GM19351 (cell line): ENCODE measurements at regions not wholly inside any gene's neighbourhood (a gene's known extent, or its start where the extent isn't known, plus 50 kb on each side); places are given as distances from the start of the nearest gene placed in this dataset.

Source experiments
- ATAC-seq: cut with Tn5 transposase; IDR thresholded peaks from one replicate; pipeline ENCODE4 v1.9.1; 2021; ENCODE audit warnings: mild to moderate bottlenecking, moderate library complexity; ENCODE audit not compliant: unreplicated experiment

DNA sequence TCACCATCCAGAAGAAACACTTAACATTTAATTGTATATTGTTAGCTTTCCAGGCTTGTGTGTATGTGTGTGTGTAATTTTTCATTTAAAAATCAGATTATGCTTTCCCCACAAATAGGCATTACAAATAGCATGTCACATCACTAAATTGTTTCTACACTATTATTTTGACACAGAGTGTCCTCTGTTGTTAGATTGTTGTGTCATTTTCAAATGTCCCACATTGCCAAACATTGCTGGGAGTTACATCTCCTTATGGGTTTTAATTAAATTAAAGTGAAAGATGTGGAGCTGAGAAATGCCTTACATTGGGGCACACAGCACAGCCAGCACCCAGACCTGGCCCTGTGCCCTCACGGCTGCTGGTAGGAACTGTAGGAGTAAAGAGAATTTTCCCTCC is 295.6 kb downstream of the ZEB1 start:
- ATAC-seq: no peak

DNA sequence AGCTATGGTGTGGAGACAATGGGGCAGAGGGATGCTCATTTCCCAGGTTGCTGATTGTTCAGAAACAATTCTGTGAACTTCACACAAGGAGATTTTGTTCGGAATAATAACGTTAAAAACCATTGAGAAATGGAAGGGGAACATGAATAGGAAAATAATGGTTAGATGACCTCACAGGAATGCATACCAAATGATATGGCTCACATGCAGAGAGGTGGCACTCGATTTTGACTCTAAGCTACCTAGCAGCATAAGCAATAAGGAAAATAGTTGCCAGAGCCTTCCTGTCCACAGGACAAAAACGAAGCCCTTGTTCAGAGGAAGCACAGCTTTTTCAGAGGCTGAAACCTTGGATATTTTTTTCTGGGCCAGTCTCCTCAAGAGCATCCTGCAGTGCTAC is 293.1 kb downstream of the ZEB1 start:
- ATAC-seq: no peak

DNA sequence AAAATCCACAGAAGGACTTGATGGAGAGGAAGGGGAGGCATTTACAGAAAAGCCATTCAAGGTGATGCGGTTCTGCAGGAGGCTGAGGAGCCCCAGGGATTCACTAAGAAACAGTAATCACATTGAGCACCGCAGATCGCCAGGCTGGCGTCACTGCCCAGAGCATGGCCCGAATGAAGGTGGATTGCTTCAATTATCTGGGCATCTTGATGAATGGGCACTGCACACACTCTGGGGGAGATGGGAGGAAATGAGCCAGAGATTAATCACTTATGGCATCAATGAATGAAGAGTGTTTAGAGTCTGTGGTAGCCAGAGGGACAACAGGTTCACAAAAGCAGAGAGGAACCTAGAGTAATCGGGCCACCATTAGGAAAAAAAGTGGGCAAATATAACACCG is 292.1 kb downstream of the ZEB1 start:
- ATAC-seq: no peak

DNA sequence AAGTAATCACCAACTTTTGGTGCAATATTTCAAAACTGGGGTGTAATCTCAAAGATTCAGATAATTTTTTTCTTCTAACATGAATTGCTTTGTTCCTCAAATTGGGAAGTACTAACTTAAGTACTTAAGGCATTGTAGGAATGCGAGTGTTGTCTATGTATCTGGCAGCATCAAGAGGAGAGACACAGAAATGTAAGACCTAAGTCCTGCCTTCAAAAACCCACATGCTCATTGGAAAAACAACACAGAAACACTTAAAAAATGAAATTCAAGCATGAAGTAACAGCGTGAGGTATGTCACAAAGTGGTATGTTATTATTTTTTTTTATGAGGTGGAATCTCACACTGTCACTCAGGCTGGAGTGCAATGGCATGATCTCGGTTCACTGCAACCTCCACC is 288.5 kb downstream of the ZEB1 start:
- no peak for ATAC-seq

DNA sequence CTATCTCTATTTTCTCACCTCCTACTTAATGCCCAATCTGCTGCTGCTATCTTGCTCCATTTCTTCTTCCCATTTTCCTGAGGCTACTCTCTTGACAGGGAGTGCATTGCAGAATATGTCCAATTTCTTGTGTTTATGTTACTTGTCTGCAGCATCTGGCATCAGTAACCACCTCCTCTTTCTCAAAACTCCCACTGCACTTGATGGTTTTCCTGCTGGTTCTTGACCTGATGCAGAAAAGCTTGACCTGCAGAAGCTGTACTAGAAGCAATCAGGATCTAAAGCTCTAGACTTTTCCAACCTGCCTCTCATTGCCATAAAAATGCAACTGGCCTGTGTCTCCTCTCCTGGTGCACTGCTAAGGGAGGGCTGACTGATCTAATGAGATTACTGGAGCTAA is 287.8 kb downstream of the ZEB1 start:
- no peak for ATAC-seq

DNA sequence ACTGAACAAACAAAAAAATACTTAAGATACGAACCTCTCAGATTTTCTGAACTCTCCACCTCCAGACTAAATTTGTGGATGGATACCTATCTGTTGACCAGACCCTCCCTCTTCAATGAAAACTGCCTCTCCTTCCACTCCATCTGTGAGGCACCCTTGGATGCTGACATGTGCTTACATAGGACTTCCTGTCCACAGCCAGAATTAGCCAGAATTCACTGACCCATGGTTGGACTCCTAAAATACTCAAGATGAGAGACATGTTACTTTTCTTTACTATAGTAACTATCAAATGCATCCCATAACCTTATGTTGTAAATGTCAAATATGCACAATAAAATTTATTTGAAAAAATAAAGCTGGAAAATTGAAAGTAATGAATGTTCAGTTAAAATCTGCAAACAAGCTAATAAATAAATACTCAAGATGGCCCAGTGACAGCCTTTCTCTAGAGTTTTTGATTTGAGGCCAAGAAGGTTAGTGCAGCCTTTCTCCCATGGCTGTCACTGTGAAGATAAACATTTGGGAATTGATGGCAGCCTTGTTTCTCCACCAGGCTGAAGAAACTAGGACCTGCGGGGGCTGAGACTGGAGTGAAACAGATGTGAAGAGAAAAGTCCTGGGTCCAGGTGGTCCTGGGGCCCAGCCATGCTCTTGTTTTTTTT is 287.0 kb downstream of the ZEB1 start:
- ATAC-seq: no peak

DNA sequence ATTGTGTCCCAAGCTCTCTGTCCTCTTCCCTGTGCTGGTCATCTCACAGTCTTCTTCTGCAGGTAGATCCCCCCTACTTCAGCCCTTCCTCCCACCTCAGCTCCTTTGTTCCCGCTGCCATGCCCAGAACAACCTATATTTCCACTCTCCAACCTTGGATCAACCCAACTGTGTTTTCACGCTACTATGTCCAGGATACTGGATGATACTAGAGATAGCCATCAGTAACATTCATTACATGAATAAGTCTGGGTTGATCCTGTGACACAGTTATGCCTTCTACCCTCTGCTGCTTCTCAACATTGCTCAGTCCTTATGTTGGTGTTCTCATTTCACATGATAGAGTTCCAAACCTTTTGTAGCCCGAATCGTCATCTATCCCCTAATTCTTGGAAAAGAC is 286.4 kb downstream of the ZEB1 start:
- no peak for ATAC-seq

DNA sequence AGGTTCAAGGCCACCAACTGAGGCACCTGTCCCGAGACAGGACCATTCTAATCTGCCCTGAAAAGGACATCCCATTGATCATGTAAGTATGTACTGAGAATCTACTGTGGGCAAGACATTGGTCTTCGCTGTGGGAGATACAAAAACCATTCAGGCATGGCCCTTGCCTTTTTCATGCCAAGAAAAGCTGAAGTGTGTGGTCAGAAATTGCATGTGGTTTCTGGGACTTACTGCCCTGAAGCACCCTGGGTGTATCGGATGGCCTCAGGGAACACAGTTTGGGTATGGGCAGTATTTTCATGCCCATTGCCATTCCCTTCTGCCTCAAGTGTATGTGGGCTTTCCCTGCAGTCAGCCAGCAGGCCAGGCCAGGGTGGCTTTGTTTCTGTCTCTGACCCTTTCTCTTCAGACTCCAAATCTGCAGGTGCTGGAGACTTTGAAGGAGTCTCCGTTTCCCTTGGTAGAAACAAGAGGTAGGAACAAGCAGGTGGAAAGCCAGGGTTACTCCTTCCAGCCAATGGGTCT is 285.7 kb downstream of the ZEB1 start:
- no peak for ATAC-seq

DNA sequence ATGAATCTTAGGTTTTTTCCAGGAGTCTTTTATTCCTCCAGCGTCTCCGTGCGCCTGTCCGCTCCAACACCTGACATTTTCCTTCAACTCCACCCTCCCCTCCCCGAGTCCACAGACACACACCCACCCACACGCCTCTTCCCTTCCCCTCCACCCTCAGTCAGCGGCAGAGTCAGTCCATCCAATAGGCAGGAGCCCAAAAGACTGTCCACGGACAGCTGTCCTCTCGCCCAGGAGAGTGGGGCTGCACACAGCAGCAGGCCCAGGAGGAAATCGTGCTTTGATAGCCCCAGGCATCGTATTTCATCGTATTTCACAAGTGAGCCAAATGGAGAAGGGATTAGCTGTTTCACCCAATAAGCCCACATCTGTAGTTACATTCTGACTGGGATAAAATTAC is 285.1 kb downstream of the ZEB1 start:
- no peak for ATAC-seq

DNA sequence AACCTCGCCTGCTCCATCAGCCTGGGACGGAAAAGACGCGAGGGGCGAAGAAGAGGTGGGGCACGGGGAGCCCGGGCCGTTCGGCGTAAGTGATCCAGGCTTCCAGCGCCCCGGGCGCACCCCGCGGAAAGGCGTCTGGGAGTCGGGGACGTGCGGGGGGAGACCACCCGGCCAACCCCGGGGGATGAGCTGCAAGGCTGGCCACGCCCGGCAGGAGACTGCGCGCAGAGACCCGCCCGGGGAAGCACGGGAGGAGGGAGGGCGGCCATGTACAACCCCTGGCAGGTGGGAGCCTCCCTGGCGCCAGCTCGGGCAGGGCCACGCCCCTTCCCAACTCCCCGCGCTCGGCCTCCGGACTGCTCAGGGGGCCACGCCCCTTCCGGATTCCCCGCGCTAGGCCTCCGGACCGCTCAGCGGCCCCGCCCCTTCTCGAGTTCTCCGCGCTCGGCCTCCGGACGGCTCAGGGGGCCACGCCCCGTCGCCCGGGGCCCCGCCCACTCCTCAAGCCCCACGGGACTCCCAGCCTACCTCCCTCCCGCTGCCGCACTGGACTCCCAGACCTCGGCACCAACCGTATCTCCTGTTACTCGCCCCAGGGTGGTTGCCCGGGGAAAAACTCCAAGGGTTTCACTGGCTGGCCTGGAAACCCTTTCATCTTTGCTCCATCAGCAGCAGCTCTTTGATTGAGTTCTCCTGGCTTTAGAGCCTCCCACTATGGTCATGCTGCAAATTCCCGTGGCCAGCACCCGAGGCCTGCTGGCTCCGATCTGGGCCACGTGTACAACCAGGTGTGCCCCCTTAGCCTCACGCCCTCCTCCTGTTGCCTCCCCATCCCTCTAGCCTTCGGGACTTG is 284.4 kb downstream of the ZEB1 start:
- peak; percentile 97 for ATAC-seq

DNA sequence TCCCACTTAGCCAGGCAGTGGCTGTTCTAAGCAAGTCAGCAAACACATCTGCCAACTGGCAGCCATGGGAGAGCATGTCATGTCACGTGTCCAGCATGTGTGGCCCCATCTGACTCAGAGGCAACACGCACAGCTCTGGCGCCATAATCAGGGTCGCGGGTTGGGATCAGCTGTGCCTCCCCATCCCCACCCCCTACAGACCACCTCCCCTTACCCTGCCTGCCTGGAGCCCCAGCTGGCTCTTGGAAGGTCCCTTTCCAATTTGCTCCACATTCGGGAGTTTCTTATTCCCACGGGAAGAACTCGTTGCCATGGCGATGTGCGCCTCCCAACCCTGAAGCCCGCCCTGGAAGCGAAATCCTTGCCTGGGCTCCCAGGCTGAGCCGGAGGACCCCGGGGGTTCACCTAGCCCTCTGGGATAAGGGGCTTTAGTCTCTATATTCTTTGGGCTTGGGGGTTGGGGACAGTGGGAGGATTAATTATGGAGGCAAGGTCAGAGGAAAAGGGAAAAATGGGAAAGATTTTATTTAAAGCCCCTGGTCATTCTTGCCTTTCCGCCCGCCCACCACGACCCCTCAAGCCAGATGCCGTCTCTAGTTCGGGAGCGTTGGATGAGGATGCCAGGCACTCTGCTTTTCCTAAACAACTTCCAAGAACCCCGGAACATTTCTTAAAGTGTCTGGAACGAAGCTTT is 283.7 kb downstream of the ZEB1 start:
- ATAC-seq: no peak

DNA sequence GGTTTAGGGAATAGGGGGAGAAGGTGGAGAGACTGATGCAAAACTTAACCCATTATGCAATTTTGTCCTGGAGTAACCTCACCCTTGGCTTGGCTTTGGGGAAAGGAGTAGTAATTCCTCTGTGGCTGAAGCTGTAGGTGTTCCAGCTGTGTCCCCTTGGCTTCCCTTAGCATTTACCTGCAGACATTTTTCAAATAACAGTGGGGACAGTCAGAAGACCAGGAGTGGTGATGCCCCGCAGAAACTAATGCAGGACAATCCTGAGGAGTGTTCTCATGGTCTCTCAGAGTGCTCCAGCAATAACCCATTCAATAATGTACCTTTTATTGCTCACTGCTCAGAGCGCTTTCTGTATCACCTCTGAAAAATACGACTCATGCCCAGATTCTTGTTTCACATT is 282.1 kb downstream of the ZEB1 start:
- no peak for ATAC-seq

DNA sequence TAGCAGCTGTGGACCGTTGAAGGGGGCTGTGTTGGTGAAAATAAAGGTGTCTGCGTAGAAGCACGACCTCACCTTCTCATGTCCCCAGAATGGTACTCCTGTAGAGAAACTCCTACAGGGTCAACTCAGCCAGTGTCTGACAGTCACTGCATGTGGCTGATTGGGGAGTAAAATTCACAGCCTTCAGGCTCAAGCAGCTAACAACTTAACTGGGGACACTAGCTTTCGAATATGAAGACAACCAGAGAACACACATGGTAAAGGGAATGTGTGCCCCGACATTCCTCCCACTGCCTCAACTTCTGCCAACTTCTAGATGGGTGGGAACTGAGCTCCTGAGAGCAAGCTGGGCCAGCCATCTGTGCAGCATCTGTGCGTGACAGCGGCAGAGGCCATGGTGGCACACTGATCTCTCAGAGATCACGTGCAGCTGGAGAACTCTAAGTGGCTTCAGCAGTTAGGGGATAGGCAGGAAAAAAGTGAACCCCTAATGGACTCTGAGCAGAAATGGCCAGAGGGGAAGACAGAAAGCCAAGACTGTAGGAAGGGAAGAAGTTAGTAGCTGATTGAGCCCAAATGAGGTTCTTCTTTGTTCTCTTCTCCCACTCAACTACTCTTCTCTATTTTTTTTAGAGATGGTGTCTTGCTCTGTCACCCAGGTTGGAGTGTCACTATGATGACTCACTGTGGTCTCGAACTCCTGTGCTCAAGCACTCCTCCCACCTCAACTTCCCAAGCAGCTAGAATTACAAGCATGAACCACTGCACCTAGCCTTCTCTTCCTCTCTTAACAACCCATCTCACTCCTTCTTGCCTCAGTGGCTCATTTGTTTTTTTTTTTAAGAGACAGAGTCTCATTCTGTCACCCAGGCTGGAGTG is 280.8 kb downstream of the ZEB1 start:
- ATAC-seq: no peak

DNA sequence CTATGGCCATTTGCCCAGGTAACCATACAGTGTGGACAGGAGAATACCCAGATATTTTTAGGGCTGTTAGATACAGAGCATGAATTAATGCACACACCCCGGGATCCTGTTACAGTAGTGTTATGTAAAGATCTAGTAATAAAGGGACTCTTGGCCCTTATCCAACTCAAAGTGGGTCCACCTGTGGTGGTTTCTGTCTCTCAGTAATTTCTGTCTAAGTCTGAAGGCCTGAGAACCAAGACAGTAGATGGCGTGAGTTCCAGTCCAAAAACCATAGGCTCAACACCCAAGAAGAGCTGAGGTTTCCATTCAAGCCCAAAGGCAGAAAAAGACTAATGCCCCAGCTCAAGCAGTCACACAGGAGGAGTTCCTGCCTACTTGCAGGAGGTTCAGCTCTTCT is 277.7 kb downstream of the ZEB1 start:
- no peak for ATAC-seq

DNA sequence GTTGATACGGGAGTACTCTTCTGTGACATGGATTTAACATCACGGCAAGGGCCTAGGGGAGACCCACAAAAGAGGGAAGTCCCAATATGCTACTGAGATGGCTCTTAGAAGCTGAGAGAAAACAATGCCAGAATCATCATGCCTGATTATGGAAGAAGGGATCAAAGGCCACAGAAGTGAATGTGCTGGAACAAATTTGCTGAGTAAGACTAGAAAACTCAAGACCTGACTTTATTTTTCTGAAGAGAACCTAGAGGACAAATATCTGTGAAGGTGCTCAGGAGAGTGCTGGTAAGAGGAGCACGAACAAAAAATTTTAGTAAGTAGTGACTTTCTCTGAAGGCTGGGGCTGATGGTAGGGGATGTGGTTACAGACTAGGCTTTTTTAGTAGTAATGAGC is 277.0 kb downstream of the ZEB1 start:
- ATAC-seq: no peak

DNA sequence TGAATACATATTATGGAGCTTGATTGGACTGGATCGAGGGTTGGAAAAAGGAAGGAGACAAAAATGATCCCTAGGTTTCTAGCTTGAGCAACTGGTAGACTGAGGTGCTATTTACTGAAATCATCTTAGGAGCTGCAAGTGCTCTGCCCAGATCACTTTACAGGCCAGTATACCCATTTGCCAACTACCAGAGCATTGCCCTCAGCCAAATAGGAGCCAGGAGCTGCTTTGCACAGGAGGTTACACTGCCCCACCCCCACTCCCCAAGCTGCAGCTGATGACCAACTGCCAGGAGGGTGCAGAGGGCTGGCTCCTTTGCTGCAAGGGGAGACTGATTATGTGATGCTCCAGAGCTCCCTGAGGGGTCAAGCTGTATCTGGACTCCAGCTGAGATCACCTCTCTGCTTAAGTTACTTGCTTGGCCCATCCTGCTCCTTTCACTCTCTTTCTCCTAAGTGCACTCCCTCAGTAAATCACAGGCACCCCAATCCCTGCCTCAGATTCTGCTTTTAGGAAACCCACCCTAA is 275.4 kb downstream of the ZEB1 start:
- ATAC-seq: no peak

DNA sequence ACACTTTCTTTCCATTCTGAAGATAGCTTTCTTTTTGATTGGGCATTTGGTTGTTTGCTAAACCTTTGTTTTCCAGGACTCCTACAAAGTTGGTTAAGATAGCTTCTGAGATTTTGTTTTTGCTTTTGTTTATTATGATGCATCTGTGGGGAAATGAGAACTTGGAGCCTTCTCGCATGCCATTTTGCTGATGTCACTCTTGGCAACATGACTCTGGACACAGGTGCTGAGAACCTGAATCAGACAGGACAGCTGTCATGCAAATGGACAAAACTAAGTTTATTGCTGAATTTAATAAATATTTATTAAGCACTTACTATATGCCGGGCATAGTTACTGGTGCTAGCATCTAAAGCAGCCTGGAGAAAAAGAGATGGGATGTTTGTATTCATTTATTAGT is 274.1 kb downstream of the ZEB1 start:
- ATAC-seq: no peak

DNA sequence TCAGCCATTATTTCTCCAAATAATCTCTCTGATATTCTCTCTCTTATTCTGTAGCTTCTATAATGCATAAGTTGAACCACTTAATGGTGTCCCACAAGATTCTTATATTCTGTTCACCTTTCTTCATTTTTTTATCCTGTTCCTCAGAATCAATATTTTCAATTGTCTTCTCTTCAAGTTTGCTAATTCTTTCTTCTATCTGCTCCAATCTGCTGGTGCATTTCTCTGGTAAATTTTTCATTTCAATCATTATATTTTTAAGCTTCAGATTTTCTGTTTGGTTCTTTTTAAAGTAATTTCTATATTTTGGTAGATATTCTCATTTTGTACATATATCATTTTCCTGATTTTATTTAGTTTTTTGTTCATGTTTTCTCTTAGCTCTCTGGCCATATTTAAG is 272.6 kb downstream of the ZEB1 start:
- ATAC-seq: no peak

DNA sequence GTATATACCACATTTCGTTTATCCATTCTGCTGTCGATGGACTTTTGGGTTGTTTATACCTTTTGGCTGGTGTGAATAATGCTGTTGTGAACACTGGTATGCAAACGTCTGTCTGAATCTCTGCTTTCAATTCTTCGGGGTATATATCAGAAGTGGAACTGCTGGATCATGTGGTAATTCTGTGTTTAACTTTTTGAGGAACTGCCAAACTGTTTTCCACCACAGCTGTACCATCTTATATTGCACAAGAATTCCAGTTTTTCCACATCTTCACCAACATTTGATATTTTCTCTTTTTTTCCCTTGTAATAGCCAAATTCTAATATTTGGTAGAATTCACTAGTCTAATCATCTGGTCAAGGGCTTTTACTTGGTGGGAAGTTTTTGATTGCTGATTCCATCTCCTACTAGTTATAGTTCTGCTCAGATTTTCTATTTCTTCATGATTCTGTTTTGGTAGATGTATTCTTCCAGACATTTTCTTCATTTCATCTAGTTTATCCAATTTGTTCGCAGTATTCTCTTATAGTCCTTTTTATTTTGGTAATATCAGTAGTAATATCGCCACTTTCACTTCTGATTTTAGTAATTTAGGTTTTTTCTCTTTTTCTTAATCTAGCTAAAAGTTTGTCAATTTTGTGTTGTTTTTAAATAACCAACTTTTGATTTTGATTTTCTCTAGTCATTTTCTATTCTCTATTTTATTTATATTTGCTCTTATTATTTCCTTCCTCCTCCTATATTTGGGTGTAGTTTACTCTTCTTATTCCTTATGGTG is 271.2 kb downstream of the ZEB1 start:
- no peak for ATAC-seq

DNA sequence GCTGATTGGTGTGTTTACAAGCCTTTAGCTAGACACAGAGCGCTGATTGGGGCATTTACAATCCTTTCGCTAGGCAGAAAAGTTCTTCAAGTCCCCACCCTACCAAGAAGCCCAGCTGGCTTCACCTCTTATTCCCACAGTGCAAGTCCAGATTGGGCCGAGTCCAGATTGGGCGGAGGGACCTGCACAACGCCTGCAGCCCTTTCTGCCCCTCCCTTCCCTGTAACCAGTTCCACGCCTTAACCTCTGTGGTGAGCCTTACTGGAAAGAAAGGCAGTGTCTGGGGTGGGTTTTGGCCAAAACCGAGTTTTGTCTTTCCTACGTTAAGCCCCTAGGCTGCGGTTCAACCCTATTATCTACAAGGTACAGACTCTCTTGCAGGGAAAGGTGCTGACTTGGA is 268.7 kb downstream of the ZEB1 start:
- ATAC-seq: no peak
